ENCODE measurements at regions not wholly inside any gene's neighbourhood (a gene's known extent, or its start where the extent isn't known, plus 50 kb on each side); places are given as distances from the start of the nearest gene placed in this dataset.
A peak's percentile ranks its signal among the peaks of the same experiment; 100 is the strongest.

DNA sequence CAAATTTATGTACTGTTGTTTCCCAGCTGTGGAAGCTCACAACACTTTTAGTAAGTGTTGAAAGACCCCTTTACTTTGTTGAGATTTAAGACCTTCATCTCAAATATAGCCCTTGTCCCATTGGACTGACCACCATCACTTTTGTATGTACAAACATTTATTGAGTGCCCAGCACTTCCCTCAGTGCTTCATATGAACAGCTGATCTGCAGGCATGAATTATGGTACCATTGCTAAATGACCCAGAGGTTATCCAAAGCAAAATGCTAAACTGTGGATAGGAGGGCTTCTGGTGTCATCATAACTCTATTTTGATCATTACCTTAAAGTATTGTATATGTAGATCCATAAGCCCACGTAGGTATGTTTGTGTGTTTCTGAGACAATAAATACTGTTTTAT, 285.7 kb upstream of the RGS6 start:
- DNase-seq: no peak
- in situ Hi-C loops (cut with HindIII; ENCODE audit: low pct_ligation_motif_present, low sequenced_read_pairs): no loop called here
- Histone ChIP-seq H3K36me3 (replicated peaks) (no peaks in the 10 kb centered on the region), H3K4me3 (ENCODE audit: low read depth, low read length) (no peak overlapping the region), H3K27ac (no peak overlapping the region), H3K27me3 (replicated peaks) (no peaks in the 10 kb centered on the region)
- TF ChIP-seq, protein P1, sequence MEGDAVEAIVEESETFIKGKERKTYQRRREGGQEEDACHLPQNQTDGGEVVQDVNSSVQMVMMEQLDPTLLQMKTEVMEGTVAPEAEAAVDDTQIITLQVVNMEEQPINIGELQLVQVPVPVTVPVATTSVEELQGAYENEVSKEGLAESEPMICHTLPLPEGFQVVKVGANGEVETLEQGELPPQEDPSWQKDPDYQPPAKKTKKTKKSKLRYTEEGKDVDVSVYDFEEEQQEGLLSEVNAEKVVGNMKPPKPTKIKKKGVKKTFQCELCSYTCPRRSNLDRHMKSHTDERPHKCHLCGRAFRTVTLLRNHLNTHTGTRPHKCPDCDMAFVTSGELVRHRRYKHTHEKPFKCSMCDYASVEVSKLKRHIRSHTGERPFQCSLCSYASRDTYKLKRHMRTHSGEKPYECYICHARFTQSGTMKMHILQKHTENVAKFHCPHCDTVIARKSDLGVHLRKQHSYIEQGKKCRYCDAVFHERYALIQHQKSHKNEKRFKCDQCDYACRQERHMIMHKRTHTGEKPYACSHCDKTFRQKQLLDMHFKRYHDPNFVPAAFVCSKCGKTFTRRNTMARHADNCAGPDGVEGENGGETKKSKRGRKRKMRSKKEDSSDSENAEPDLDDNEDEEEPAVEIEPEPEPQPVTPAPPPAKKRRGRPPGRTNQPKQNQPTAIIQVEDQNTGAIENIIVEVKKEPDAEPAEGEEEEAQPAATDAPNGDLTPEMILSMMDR (IDR thresholded peaks at IDR 0.05; ENCODE audit: low read depth, low read length, missing control alignments): no peak

DNA sequence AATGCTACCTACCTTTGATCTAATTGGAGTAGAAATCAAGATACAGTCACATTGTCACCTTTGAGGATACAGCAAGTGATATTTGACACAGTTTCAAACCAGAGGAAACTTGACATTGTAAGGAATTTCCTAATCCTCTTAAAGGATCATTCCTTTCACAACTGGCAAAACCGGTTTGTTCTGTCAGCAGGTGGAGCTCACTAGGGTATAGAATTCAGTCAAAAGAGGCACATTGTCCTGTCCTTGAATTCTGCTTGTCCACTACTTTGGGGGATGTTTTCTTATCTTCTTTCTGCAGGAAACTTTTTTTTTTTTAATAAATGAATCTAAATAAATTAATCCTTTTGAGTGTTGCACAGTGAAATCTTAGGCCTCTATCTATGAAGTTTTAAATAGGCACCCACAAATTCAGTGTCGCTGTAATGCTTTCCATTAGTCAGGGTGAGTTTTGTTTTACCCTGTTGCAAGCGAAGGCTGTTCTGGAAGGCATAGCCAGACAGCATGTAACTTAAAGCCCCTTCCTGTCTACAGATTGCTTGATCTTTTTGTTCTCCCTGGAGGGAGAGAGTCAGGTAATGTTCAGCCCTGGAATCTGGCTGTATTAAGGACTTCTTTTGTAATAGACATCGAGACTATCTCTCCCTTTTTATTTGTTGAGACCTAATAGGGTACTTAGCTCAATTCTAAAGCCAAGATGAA, 285.0 kb upstream of the RGS6 start:
- in situ Hi-C loops (cut with HindIII; ENCODE audit: low pct_ligation_motif_present, low sequenced_read_pairs): no loop called here
- DNase-seq: no peak
- TF ChIP-seq, protein P1 (IDR thresholded peaks at IDR 0.05; ENCODE audit: low read depth, low read length, missing control alignments): no peak

DNA sequence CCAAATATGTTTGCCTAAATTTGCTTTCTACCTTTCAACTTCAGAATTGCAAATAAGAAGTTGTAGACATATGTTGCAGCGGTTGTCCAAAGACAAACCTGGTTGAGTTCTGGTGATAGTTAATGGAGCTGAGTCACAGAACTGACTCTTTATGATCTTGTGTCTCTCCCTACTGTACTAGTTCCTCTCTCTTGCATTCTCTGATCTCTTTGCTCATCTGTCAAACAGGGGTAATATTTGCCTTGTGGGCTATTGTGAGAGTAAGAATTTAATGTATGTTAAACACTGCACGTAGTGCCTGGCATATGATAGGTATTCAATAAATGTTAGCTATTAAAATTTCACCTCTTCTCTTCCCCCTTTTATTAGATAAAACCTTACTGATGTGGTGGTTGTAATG, 283.5 kb upstream of the RGS6 start:
- Histone ChIP-seq H3K27ac (no peak overlapping the region), H3K27me3 (replicated peaks) (no peaks in the 10 kb centered on the region), H3K36me3 (replicated peaks) (peaks cover 3% of the 10 kb centered on the region), H3K4me3 (ENCODE audit: low read depth, low read length) (no peak overlapping the region)
- in situ Hi-C loops (cut with HindIII; ENCODE audit: low pct_ligation_motif_present, low sequenced_read_pairs): no loop called here
- TF ChIP-seq, protein P1 (IDR thresholded peaks at IDR 0.05; ENCODE audit: low read depth, low read length, missing control alignments): no peak
- no peak for DNase-seq

More for the DNA sequence above, 285.0 kb upstream of the RGS6 start:
- H3K27me3 ChIP-seq (replicated peaks): no peaks in the 10 kb centered on the region
- no peak overlapping the region for H3K27ac ChIP-seq
- H3K4me3 ChIP-seq (ENCODE audit: low read depth, low read length): no peak overlapping the region
- peaks cover 3% of the 10 kb centered on the region for H3K36me3 ChIP-seq (replicated peaks)

DNA sequence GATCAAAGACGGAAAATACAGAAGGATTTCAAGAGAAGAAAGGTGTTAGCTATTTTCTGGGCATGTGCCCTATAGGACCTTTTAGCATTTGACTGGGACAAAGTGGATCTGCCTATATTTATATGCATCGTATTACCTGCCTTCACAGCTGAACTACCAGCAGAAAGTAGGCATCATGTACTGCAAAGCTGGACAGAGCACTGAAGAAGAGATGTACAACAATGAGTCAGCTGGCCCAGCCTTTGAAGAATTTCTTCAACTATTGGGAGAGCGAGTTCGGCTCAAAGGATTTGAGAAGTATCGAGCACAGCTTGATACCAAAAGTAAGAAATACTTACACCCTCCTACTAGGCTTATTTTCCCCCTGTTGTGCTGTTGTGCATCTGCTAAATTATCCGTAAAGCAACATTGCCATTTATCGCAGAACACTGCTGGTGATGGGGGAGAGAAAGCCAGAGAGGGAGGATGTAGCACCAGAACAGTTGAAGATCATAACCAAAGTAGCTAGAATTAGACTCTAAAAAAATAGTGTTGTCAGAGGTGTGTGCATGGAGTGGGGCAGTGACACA, 282.0 kb upstream of the RGS6 start:
- Histone ChIP-seq H3K27me3 (replicated peaks) (no peaks in the 10 kb centered on the region), H3K4me3 (ENCODE audit: low read depth, low read length) (no peak overlapping the region), H3K36me3 (replicated peaks) (peaks cover 3% of the 10 kb centered on the region), H3K27ac (peak overlapping the region; percentile 58)
- TF ChIP-seq, protein P1 (IDR thresholded peaks at IDR 0.05; ENCODE audit: low read depth, low read length, missing control alignments): no peak
- in situ Hi-C loops (cut with HindIII; ENCODE audit: low pct_ligation_motif_present, low sequenced_read_pairs): no loop called here
- peak; percentile 10 for DNase-seq

DNA sequence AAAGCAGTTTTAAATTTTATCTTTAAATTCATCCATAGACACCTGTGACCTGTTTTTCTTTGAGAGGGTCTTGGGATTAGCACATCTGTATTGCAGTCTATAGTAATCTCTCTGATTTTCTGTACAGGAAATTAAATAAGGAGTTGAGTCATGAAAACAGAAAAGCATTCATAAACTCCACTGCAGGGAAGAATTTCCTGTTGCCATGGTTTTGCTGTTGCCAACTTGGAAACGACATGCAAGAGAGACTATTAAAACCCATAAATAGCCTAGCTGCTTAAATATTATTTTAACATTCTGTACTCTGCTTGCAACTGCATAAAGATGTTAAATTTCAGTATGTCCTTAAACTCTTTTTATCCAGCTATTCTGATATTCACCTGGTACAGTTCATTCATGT, 281.0 kb upstream of the RGS6 start:
- Histone ChIP-seq H3K27ac (peak overlapping the region; percentile 58), H3K27me3 (replicated peaks) (no peaks in the 10 kb centered on the region), H3K36me3 (replicated peaks) (peaks cover 3% of the 10 kb centered on the region), H3K4me3 (ENCODE audit: low read depth, low read length) (no peak overlapping the region)
- peak; percentile 87 for DNase-seq
- in situ Hi-C loops (cut with HindIII; ENCODE audit: low pct_ligation_motif_present, low sequenced_read_pairs): no loop called here
- TF ChIP-seq, protein P1 (IDR thresholded peaks at IDR 0.05; ENCODE audit: low read depth, low read length, missing control alignments): no peak

Data from brain microvascular endothelial cell (primary cell).